A549 (cell line): ENCODE measurements at regions not wholly inside any gene's neighbourhood (a gene's known extent, or its start where the extent isn't known, plus 50 kb on each side); places are given as distances from the start of the nearest gene placed in this dataset.

Experiments used
- ATAC-seq, 2 experiments: fragments of 200-7000 bp in 1 of 2; fragments of >200 bp in 1 of 2; cut with Nextera tagmentation in 1 of 2; cut with Tn5 transposase in 1 of 2; 3 replicates each; pipeline versions ENCODE4 v1.8.0 to v1.9.1; 2018 to 2020; ENCODE audit warnings: mild to moderate bottlenecking in 1 of 2, moderate library complexity in 1 of 2
- CTCF ChIA-PET: fragments of 300-600 bp; sonication (Branson Sonifier 250); formaldehyde crosslinking; extraction: SDS; loops from one replicate; lab custom pipeline; 2021; ENCODE audit warnings: antibody characterized with exemption, inconsistent platforms; lab: Yijun Ruan, JAX
- POLR2A ChIA-PET: fragments of 350-600 bp; formaldehyde crosslinking; extraction: SDS; loops from one replicate; lab custom pipeline; 2021; ENCODE audit warnings: antibody characterized with exemption, inconsistent platforms; lab: Yijun Ruan, JAX
- DNase-seq, 2 experiments: peaks; one replicate each; pipeline versions ENCODE4 v3.0.0 to v3.0.0-alpha.2; 2011 to 2016; ENCODE audit warnings: low read depth in 1 of 2, low spot score in 1 of 2
- FAIRE-seq: peaks from 2 replicates; lab custom pipeline; 2011; peaks lifted over from hg19 to GRCh38; lab: Jason Lieb, UNC
- H3K27ac ChIP-seq, 2 experiments: fragments of >200 bp; sonication (Bioruptor Twin); formaldehyde crosslinking; 3 replicates each; pipeline ENCODE4 v1.5.1; 2016 to 2017
- H3K4me1 ChIP-seq: fragments of >200 bp; sonication (Bioruptor Twin); formaldehyde crosslinking; 3 replicates; pipeline ENCODE4 v1.6.1; 2016
- H3K4me2 ChIP-seq: fragments of >200 bp; sonication (Bioruptor Twin); formaldehyde crosslinking; 3 replicates; pipeline ENCODE4 v1.6.1; 2016
- H3K4me3 ChIP-seq: fragments of >200 bp; sonication (Bioruptor Twin); formaldehyde crosslinking; 3 replicates; pipeline ENCODE4 v1.5.1; 2016
- H3K9me3 ChIP-seq: fragments of >200 bp; sonication (Bioruptor Twin); formaldehyde crosslinking; 3 replicates; pipeline ENCODE4 v1.6.1; 2016
- ATOH8 ChIP-seq: fragments of 250-450 bp; sonication (Bioruptor Pico); IDR thresholded peaks from 2 replicates; pipeline ENCODE4 v1.5.0; 2020; ENCODE audit warnings: low read depth, mild to moderate bottlenecking, moderate library complexity
- BCL3 ChIP-seq: fragments of >200 bp; sonication (Bioruptor Twin); formaldehyde crosslinking; IDR thresholded peaks from 3 replicates; pipeline ENCODE4 v1.6.1; 2016
- BHLHE40 ChIP-seq: IDR thresholded peaks from 2 replicates; pipeline ENCODE4 v1.6.1; 2012; ENCODE audit warnings: low read depth, low read length, inconsistent platforms
- CBX2 ChIP-seq: fragments of 200-600 bp; sonication (generic); IDR thresholded peaks from 2 replicates; pipeline ENCODE4 v1.6.1; 2016; ENCODE audit warnings: low read depth, mild to moderate bottlenecking, borderline replicate concordance
- E2F6 ChIP-seq: IDR thresholded peaks from 2 replicates; pipeline ENCODE4 v1.6.1; 2012; ENCODE audit warnings: low read depth, borderline replicate concordance
- ELK1 ChIP-seq: fragments of 150-350 bp; IDR thresholded peaks from 2 replicates; pipeline ENCODE4 v1.6.1; 2014; ENCODE audit warnings: low read depth, mild to moderate bottlenecking, low read length
- ESRRA ChIP-seq: fragments of 150-350 bp; IDR thresholded peaks from 2 replicates; pipeline ENCODE4 v1.6.1; 2014; ENCODE audit warnings: mild to moderate bottlenecking, low read length, borderline replicate concordance
- FOSB ChIP-seq: fragments of 250-450 bp; sonication (Bioruptor Pico); IDR thresholded peaks from 2 replicates; pipeline ENCODE4 v1.5.0; 2020; ENCODE audit warnings: mild to moderate bottlenecking, moderate library complexity
- FOXS1 ChIP-seq: fragments of 250-450 bp; sonication (Bioruptor Pico); IDR thresholded peaks from 2 replicates; pipeline ENCODE4 v1.5.0; 2020; ENCODE audit warnings: mild to moderate bottlenecking, moderate library complexity
- HES2 ChIP-seq: fragments of >200 bp; sonication (Bioruptor Twin); formaldehyde crosslinking; IDR thresholded peaks from 2 replicates; pipeline ENCODE4 v1.6.1; 2016
- HOXA7 ChIP-seq: fragments of 250-450 bp; sonication (Bioruptor Pico); IDR thresholded peaks from 2 replicates; pipeline ENCODE4 v1.5.0; 2020; ENCODE audit warnings: mild to moderate bottlenecking, moderate library complexity
- KDM1A ChIP-seq: fragments of 200-600 bp; sonication (generic); IDR thresholded peaks from 2 replicates; pipeline ENCODE4 v1.6.1; 2016; ENCODE audit warnings: low read depth, mild to moderate bottlenecking
- KDM5A ChIP-seq: fragments of 200-600 bp; sonication (generic); IDR thresholded peaks from 2 replicates; pipeline ENCODE4 v1.6.1; 2016; ENCODE audit warnings: antibody characterized with exemption, mild to moderate bottlenecking
- MAX ChIP-seq: IDR thresholded peaks from 2 replicates; pipeline ENCODE4 v1.6.1; 2012
- MYC ChIP-seq: IDR thresholded peaks from 2 replicates; pipeline ENCODE4 v1.6.1; 2012; ENCODE audit warnings: mild to moderate bottlenecking, inconsistent platforms, low read length, improper control_type of control experiment, borderline replicate concordance
- NFE2L2 ChIP-seq: fragments of 150-350 bp; conservative IDR thresholded peaks from 2 replicates; pipeline ENCODE4 v1.6.1; 2014; ENCODE audit warnings: low read length
- PHF8 ChIP-seq: fragments of 200-600 bp; sonication (generic); IDR thresholded peaks from 2 replicates; pipeline ENCODE4 v1.6.1; 2016; ENCODE audit warnings: low read depth, mild to moderate bottlenecking, antibody characterized with exemption, moderate library complexity, borderline replicate concordance
- POLR2A ChIP-seq: IDR thresholded peaks from 2 replicates; pipeline ENCODE4 v1.6.1; 2012; ENCODE audit warnings: mild to moderate bottlenecking, low read length
- POLR2AphosphoS2 ChIP-seq: conservative IDR thresholded peaks from 2 replicates; pipeline ENCODE4 v1.6.1; 2012; ENCODE audit warnings: low read length, improper control_type of control experiment, inconsistent platforms
- RNF2 ChIP-seq: fragments of 200-600 bp; sonication (generic); IDR thresholded peaks from 2 replicates; pipeline ENCODE4 v1.6.1; 2016; ENCODE audit warnings: low read depth, mild to moderate bottlenecking, antibody characterized with exemption, moderate library complexity, borderline replicate concordance
- USF2 ChIP-seq: fragments of 450-650 bp; IDR thresholded peaks from 2 replicates; pipeline ENCODE4 v1.6.1; 2014; ENCODE audit warnings: antibody characterized with exemption
- ZFP36 ChIP-seq: fragments of 450-650 bp; IDR thresholded peaks from 2 replicates; pipeline ENCODE4 v1.6.1; 2014; ENCODE audit warnings: borderline replicate concordance; ENCODE audit not compliant: partially characterized antibody
- WGBS: methylation state at CpG from one replicate; pipeline ENCODE4 v1.1.6; 2017; ENCODE audit errors: missing lambda C conversion rate; 5-methylcytosine and 5-hydroxymethylcytosine counted together

- ATAC-seq, result no peak
- CTCF ChIA-PET, result no interaction called here
- 28% methylated on average over 3 of the region's 3 CpGs for WGBS
- Histone ChIP-seq H3K27ac (no peak overlapping the region), H3K9me3 (no peaks in the 10 kb centered on the region), H3K4me2 (no peak overlapping the region), H3K4me1 (no peaks in the 10 kb centered on the region), H3K4me3 (no peak overlapping the region)
- POLR2A ChIA-PET, result no interaction called here
- TF ChIP-seq MAX, result no peak
- TF ChIP-seq BHLHE40, result no peak
- no peak for TF ChIP-seq POLR2A
- TF ChIP-seq KDM5A, result no peak
- no peak for TF ChIP-seq HOXA7
- no peak for TF ChIP-seq FOSB (CRISPR knock-in tag)
- no peak for TF ChIP-seq E2F6
- no peak for DNase-seq
- no peak for FAIRE-seq
Measured at GRCh38 chr1:62991152-62991551, 207.2 kb downstream of the ATG4C start.

GRCh38 chr1:62993844-62994243 is 209.9 kb downstream of the ATG4C start:
- FAIRE-seq, result no peak
- Histone ChIP-seq H3K4me3 (no peak overlapping the region), H3K9me3 (no peaks in the 10 kb centered on the region), H3K4me2 (no peak overlapping the region), H3K27ac (no peak overlapping the region), H3K4me1 (no peaks in the 10 kb centered on the region)
- POLR2A ChIA-PET, result no interaction called here
- ATAC-seq, result no peak
- no peak for TF ChIP-seq POLR2AphosphoS2
- no peak for TF ChIP-seq MYC
- TF ChIP-seq CBX2, result no peak
- TF ChIP-seq MAX, result no peak
- TF ChIP-seq USF2, result no peak
- no peak for TF ChIP-seq KDM5A
- no peak for TF ChIP-seq KDM1A
- TF ChIP-seq ATOH8 (CRISPR knock-in tag), result no peak
- no peak for TF ChIP-seq BHLHE40
- TF ChIP-seq NFE2L2, result no peak
- CTCF ChIA-PET, result interaction anchor here (0.6 kb wide), 1 partner anchor 38 kb away, joined by 3 read pairs; no protein-coding TSS in a partner anchor
- no peak for DNase-seq
- WGBS, result 28% methylated on average over 5 of the region's 5 CpGs

- DNase-seq (no peak), ATAC-seq (no peak), FAIRE-seq (no peak)
- Histone ChIP-seq H3K4me2 (no peak overlapping the region), H3K9me3 (no peaks in the 10 kb centered on the region), H3K4me1 (no peaks in the 10 kb centered on the region), H3K4me3 (no peak overlapping the region), H3K27ac (no peak overlapping the region)
- ChIA-PET POLR2A (no interaction called here), CTCF (no interaction called here)
- WGBS, result 44% methylated on average over 4 of the region's 4 CpGs
- TF ChIP-seq BCL3 (no peak), ZFP36 (peak; percentile 6)
Measured at GRCh38 chr1:62995173-62995572, 211.2 kb downstream of the ATG4C start.

GRCh38 chr1:62997884-62998283 is 214.0 kb downstream of the ATG4C start:
- Histone ChIP-seq H3K4me2 (no peak overlapping the region), H3K4me3 (no peak overlapping the region), H3K27ac (no peak overlapping the region), H3K4me1 (no peaks in the 10 kb centered on the region), H3K9me3 (no peaks in the 10 kb centered on the region)
- POLR2A ChIA-PET, result no interaction called here
- ATAC-seq (no peak), FAIRE-seq (no peak), DNase-seq (no peak)
- TF ChIP-seq HES2 (no peak), RNF2 (no peak), ELK1 (no peak), POLR2A (no peak), ESRRA (no peak), PHF8 (no peak), FOXS1 (CRISPR knock-in tag) (no peak)
- WGBS, result 58% methylated on average over 5 of the region's 5 CpGs
- CTCF ChIA-PET, result no interaction called here
